ENCODE measurements at regions not wholly inside any gene's neighbourhood (a gene's known extent, or its start where the extent isn't known, plus 50 kb on each side); places are given as distances from the start of the nearest gene placed in this dataset.

DNA sequence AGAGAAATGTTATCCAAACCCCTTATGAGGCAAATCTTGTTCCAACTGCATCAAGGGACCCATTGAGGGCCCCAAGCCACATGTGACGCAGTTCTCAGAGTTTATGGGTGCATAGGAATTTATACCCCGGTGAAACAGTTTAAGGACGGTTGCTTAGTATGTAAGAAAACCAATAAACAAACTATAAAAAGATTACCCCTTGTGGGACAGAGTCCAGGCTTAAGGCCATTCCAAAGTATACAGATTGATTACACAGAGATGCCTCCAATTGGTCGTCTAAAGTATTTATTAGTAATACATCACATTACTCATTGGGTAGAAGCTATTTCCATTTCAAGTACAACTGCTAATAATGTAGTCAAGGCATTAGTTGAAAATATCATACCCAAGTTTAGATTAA, 885.0 kb upstream of the MDGA2 start:
- TF ChIP-seq, protein P1, sequence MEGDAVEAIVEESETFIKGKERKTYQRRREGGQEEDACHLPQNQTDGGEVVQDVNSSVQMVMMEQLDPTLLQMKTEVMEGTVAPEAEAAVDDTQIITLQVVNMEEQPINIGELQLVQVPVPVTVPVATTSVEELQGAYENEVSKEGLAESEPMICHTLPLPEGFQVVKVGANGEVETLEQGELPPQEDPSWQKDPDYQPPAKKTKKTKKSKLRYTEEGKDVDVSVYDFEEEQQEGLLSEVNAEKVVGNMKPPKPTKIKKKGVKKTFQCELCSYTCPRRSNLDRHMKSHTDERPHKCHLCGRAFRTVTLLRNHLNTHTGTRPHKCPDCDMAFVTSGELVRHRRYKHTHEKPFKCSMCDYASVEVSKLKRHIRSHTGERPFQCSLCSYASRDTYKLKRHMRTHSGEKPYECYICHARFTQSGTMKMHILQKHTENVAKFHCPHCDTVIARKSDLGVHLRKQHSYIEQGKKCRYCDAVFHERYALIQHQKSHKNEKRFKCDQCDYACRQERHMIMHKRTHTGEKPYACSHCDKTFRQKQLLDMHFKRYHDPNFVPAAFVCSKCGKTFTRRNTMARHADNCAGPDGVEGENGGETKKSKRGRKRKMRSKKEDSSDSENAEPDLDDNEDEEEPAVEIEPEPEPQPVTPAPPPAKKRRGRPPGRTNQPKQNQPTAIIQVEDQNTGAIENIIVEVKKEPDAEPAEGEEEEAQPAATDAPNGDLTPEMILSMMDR (IDR thresholded peaks at IDR 0.05), result no peak
- TF ChIP-seq POLR2A (IDR thresholded peaks at IDR 0.05), result no peak
- no peak for TF ChIP-seq EP300 (IDR thresholded peaks at IDR 0.05)

Data from ovary (tissue), 3 donors.